Activated CD8-positive, alpha-beta memory T cell treated with anti-CD3 and anti-CD28 coated beads, Interleukin-2, amount 10 ng/mL, durations not matched to agents 7 days and 5 days (primary cell): ENCODE measurements at regions not wholly inside any gene's neighbourhood (a gene's known extent, or its start where the extent isn't known, plus 50 kb on each side); places are given as distances from the start of the nearest gene placed in this dataset.

Source experiments
- ATAC-seq: fragments of 150-1000 bp; cut with Tn5 transposase; one replicate; pipeline ENCODE4 v1.10.0; 2021; ENCODE audit warnings: moderate library complexity
- CTCF ChIA-PET: fragments of 350-600 bp; sonication (Branson Sonifier 250); formaldehyde crosslinking; loops from one replicate; lab custom pipeline; 2021; ENCODE audit warnings: antibody characterized with exemption; lab: Charles Lee
- DNase-seq: peaks from one replicate; pipeline ENCODE4 v3.0.0-alpha.2; 2020
- H3K27ac Mint-ChIP-seq: one replicate; pipeline ENCODE4 v1.8.0; 2021; ENCODE audit warnings: mild to moderate bottlenecking, mixed read lengths
- H3K27me3 Mint-ChIP-seq: one replicate; pipeline ENCODE4 v1.8.0; 2021; ENCODE audit warnings: mixed read lengths
- H3K36me3 Mint-ChIP-seq: one replicate; pipeline ENCODE4 v1.8.0; 2021; ENCODE audit warnings: mild to moderate bottlenecking, mixed read lengths
- H3K4me1 Mint-ChIP-seq: one replicate; pipeline ENCODE4 v1.8.0; 2021; ENCODE audit warnings: mixed read lengths
- H3K4me3 Mint-ChIP-seq: one replicate; pipeline ENCODE4 v1.8.0; 2021; ENCODE audit warnings: mild to moderate bottlenecking, moderate library complexity, mixed read lengths
- H3K9me3 Mint-ChIP-seq: one replicate; pipeline ENCODE4 v1.8.0; 2022; ENCODE audit warnings: low read depth, mixed read lengths

DNA sequence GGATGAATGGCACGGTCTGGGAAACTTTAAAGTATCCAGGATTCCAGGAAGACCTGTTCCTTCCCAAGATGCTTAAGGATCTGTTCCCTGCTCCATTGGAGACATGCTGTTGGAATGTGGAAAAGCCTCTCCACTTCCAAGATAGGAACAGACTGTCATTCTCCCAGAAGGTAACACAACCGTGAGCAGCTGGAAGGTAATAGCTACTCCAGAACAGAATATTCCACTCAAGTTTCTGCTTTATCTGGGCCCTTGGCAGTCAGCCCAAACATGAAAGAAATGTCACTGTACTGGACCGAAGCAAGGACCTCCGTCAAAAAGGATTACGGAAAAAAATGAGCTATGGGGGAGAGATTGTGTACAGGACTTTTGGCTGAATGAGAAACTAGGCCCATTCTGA lies 420.9 kb upstream of the NBEA start:
- no peak overlapping the region for H3K27ac Mint-ChIP-seq
- ATAC-seq: no peak
- CTCF ChIA-PET: no interaction called here
- H3K4me1 Mint-ChIP-seq: no peaks in the 10 kb centered on the region
- no peaks in the 10 kb centered on the region for H3K36me3 Mint-ChIP-seq
- no peaks in the 10 kb centered on the region for H3K27me3 Mint-ChIP-seq
- H3K4me3 Mint-ChIP-seq: no peak overlapping the region
- peaks cover 2% of the 10 kb centered on the region for H3K9me3 Mint-ChIP-seq
- DNase-seq: no peak

DNA sequence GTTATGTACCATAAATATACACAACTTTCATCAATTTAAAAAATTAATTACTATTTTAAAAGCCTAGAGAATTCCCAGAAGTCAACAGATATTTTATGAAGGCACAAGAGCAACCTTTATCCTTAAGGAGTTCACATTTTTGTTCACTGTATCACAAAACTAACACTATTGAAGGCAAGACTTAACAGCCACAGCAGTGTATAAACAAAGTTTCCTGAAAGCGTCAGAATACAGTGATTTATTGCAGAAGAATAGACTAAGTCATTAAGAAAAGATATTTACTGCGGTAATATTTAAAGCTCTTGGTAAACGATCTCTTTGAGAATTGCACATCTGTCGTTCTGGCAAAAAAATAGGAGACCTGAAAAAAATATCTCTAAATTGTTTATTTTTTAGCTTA lies 419.3 kb upstream of the NBEA start:
- ATAC-seq (no peak), DNase-seq (no peak)
- no peaks in the 10 kb centered on the region for H3K4me1 Mint-ChIP-seq
- no peaks in the 10 kb centered on the region for H3K27me3 Mint-ChIP-seq
- H3K27ac Mint-ChIP-seq: no peak overlapping the region
- H3K36me3 Mint-ChIP-seq: no peaks in the 10 kb centered on the region
- CTCF ChIA-PET: no interaction called here
- no peaks in the 10 kb centered on the region for H3K9me3 Mint-ChIP-seq
- no peak overlapping the region for H3K4me3 Mint-ChIP-seq

DNA sequence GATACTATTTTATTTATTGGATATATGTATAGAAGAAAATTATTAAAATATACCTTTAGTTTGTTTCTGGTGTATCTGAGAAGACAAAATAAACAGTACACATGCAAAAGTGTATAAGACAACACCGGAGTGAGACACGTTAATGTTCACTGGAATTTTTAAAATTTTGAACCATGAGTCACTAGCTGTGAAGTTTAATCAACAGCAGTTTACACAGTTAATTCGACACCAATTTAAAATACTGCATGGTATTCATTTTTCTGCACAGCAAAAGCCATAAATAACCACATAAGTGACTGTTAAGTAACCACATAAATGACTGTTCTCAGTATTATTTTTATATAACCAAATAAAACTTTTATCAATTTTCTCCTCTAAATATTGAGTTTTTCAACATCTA lies 418.7 kb upstream of the NBEA start:
- no peaks in the 10 kb centered on the region for H3K36me3 Mint-ChIP-seq
- CTCF ChIA-PET: no interaction called here
- ATAC-seq: no peak
- no peak overlapping the region for H3K27ac Mint-ChIP-seq
- H3K4me1 Mint-ChIP-seq: no peaks in the 10 kb centered on the region
- no peaks in the 10 kb centered on the region for H3K27me3 Mint-ChIP-seq
- no peaks in the 10 kb centered on the region for H3K9me3 Mint-ChIP-seq
- DNase-seq: no peak
- no peak overlapping the region for H3K4me3 Mint-ChIP-seq

DNA sequence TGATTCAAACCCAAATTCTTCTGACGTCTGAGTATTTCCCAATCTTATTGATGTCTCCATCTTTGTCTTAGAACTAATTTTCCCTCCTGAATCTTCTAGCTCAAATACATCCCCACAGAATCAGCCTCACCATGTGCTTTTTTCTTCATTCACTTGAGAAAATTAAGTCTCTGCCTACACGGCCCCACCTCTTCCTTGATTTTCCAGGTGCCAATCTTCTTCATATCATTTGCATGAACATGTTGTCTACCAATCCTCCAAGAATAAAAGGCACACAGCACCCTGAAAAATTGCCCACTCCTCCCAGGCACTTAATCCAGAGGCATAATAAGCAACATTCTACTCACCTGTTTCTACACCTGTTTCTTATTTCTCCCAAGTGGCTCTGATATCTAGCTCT lies 408.1 kb upstream of the NBEA start:
- Mint-ChIP-seq H3K27ac (no peak overlapping the region), H3K27me3 (no peaks in the 10 kb centered on the region), H3K4me1 (no peaks in the 10 kb centered on the region), H3K4me3 (no peak overlapping the region), H3K9me3 (peaks cover 9% of the 10 kb centered on the region), H3K36me3 (no peaks in the 10 kb centered on the region)
- ATAC-seq (no peak), DNase-seq (no peak)
- CTCF ChIA-PET: no interaction called here

DNA sequence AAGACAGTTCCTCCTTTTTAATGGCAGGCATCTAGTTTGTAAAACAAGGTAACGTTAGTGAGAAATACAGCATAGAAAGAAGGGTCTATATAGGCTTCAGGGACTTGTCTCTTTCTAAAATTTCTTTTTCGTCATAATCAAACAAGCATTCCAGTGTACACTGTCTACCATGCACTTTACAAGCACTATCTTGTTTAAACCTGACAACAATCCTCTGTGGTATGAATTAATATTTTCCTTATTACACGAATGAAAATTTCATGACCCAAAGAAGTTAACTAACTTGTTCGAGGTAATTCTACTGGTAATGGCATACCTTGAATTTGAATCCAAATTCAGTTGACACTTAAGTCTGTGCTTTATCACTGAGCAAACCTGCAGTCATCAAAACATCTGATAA lies 399.7 kb upstream of the NBEA start:
- CTCF ChIA-PET: no interaction called here
- H3K4me1 Mint-ChIP-seq: no peaks in the 10 kb centered on the region
- H3K9me3 Mint-ChIP-seq: peaks cover 2% of the 10 kb centered on the region
- ATAC-seq: no peak
- no peak overlapping the region for H3K4me3 Mint-ChIP-seq
- no peak overlapping the region for H3K27ac Mint-ChIP-seq
- DNase-seq: no peak
- H3K27me3 Mint-ChIP-seq: no peaks in the 10 kb centered on the region
- H3K36me3 Mint-ChIP-seq: no peaks in the 10 kb centered on the region

DNA sequence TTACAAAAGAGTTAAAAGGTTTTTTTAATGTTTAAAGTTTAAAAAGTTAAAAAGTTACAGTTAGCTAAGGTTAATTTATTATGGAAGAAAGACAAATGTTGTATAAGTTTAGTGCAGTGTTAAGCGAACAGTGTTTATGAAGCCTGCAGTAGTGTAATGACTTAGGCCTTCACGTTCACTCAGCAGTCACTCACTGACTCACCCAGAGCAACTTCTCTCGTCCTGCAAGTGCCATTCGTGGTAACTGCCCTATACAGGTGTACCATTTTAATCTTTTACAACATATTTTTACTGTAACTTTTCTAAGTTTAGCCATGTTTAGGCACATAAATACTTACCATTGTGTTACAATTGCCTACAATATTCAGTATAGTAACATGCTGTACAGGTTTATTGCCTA lies 398.2 kb upstream of the NBEA start:
- Mint-ChIP-seq H3K27me3 (no peaks in the 10 kb centered on the region), H3K9me3 (peaks cover 4% of the 10 kb centered on the region), H3K27ac (no peak overlapping the region), H3K4me3 (no peak overlapping the region), H3K36me3 (no peaks in the 10 kb centered on the region), H3K4me1 (no peaks in the 10 kb centered on the region)
- no peak for DNase-seq
- ATAC-seq: no peak
- CTCF ChIA-PET: no interaction called here

DNA sequence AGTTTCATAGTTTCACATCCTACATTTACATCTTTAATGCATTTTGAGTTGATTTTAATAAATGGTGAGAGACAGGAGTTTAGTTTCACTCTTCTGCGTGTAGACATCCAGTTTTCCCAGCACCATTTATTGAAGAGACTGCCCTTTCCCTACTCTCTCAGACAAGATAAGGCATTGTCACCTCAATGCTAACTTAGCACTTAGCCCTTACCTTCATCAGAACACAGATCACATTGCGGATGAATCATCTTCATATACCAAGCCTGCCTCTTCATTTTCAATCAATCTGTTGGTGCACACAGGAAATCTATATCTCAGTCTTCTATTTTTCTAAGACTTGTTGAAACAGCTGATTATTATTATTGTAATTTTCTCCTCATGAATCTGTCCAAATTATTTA lies 396.6 kb upstream of the NBEA start:
- Mint-ChIP-seq H3K4me3 (no peak overlapping the region), H3K27me3 (no peaks in the 10 kb centered on the region), H3K9me3 (peaks cover 4% of the 10 kb centered on the region), H3K27ac (no peak overlapping the region), H3K4me1 (no peaks in the 10 kb centered on the region), H3K36me3 (no peaks in the 10 kb centered on the region)
- CTCF ChIA-PET: no interaction called here
- ATAC-seq (no peak), DNase-seq (no peak)

DNA sequence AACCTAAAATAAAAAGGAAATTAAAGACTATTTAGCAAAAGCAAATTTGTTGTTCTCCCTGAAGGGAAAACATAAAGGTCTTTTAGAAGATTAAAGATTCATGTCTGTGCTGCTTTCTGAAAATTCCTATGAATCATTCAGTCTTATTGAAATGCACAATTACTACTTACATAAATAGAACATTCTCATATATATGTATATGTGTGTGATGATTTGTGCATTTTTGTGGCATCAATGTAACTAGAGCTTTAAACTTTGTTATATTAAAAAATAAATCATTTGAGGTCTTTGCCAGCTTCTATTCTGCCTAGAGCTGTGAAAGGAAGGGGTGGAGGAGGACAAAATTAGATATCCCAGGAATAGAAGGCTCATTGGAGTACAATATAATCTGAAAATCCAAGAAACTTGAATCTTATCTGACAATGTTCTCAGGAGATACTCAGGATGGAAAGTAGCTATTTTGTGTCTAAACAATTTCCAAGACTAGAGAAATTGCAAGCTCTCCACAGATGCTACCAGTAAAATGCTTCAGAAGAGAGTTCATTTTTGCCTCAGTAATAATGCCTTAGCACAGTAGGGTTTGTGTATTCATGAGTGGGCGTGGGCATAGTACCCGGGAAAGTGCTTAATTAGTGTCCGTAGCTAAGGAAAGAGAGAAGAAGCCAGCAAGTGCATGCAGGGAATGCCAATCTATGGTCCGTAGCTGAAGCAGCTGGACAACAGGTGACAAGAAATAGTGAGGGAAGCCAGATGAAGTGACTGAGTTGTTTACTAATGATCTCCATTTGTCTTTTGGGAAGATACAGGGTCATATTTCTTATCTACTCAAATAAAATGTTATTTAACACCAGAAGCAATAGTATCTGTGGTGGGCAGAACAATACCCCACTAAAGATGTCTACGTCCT lies 395.5 kb upstream of the NBEA start:
- Mint-ChIP-seq H3K4me1 (no peaks in the 10 kb centered on the region), H3K27ac (no peak overlapping the region), H3K27me3 (no peaks in the 10 kb centered on the region), H3K4me3 (no peak overlapping the region), H3K36me3 (no peaks in the 10 kb centered on the region), H3K9me3 (peaks cover 4% of the 10 kb centered on the region)
- no peak for ATAC-seq
- CTCF ChIA-PET: no interaction called here
- DNase-seq: no peak

DNA sequence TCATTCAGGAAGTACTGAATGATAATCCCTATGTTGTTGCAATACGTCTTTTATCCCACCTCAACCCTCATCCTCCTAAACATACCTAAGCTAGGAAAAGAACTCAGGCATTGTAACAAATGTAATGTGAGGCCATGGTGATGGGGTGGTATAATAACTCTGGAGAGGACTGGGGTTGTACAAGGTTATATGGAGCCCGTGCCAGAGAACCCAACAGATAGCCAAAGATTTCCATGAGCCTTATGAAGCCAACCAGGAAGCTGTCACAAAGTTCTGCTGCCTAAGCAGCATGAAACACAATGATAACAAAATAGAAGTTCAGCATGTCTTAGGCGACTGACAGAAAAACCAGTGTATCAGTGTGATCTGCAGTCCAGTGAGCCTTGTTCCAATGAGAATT lies 394.1 kb upstream of the NBEA start:
- Mint-ChIP-seq H3K36me3 (no peaks in the 10 kb centered on the region), H3K4me1 (no peaks in the 10 kb centered on the region), H3K27ac (no peak overlapping the region), H3K9me3 (peaks cover 4% of the 10 kb centered on the region), H3K27me3 (no peaks in the 10 kb centered on the region), H3K4me3 (no peak overlapping the region)
- DNase-seq: no peak
- no peak for ATAC-seq
- CTCF ChIA-PET: interaction anchor here (0.6 kb wide), 1 partner anchor 1966 kb away, joined by 3 read pairs; no protein-coding TSS in a partner anchor

DNA sequence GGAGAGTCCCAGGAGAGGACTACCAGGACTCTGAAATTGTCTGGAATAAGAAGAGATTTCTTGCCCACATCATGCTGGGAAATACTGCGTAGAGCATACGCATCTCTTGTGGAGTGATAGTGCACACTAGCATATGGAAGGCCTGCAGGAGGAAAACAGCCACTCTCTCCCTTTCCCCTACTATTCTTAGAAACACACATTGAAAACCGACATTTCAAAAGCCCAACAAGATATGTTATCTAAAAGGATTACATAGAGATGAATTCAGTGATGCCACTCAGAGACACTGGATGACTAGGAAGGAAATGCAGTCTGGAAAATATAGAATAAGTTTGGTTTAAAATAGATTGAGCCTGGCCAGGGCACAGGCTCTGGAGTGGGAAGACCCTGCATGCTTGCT lies 388.7 kb upstream of the NBEA start:
- H3K27me3 Mint-ChIP-seq: no peaks in the 10 kb centered on the region
- peaks cover 1% of the 10 kb centered on the region for H3K9me3 Mint-ChIP-seq
- CTCF ChIA-PET: no interaction called here
- H3K36me3 Mint-ChIP-seq: no peaks in the 10 kb centered on the region
- no peaks in the 10 kb centered on the region for H3K4me1 Mint-ChIP-seq
- no peak overlapping the region for H3K4me3 Mint-ChIP-seq
- DNase-seq: no peak
- H3K27ac Mint-ChIP-seq: no peak overlapping the region
- ATAC-seq: no peak

DNA sequence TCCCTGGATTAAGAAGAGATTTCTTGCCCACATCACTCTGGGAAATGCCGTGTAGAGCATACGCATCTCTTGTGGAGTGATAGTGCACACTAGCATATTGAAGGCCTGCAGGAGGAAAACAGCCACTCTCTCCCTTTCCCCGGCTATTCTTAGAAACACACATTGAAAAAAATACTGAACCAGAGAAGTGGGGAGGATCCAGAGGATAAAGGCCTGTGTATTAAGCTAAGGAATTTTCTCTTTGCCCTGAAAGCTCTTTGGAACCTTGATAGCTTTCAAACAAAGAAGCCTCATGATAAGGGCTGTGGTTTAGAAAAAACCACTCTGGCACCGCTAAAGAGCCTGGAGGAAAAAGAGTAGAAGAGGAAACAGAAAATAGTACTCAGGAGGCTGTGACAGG lies 386.1 kb upstream of the NBEA start:
- Mint-ChIP-seq H3K4me3 (no peak overlapping the region), H3K27me3 (no peaks in the 10 kb centered on the region)
- CTCF ChIA-PET: no interaction called here

DNA sequence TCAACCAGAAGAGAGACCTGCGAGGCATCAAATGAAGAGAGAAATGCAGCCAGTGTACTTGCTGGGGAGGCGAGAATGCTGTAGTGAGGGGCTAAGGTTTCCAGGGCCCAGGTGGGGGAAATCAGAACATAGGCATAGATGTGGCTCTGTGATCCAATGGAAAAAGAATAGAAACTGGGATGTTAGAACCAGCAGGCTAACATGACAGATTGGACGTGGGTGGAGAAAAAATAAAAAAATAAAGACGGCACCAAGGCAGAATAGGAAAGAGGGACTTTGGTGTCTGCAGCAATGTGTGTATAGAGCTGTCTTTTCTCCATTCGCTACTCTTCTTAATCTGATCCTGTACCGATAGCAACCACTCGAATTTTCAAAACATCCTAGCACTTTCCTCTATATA lies 381.0 kb upstream of the NBEA start:
- no peak for DNase-seq
- H3K27ac Mint-ChIP-seq: no peak overlapping the region
- peaks cover 4% of the 10 kb centered on the region for H3K9me3 Mint-ChIP-seq
- CTCF ChIA-PET: no interaction called here
- no peaks in the 10 kb centered on the region for H3K4me1 Mint-ChIP-seq
- ATAC-seq: no peak
- H3K4me3 Mint-ChIP-seq: no peak overlapping the region
- no peaks in the 10 kb centered on the region for H3K36me3 Mint-ChIP-seq
- no peaks in the 10 kb centered on the region for H3K27me3 Mint-ChIP-seq

More for the DNA sequence above, 386.1 kb upstream of the NBEA start:
- Mint-ChIP-seq H3K27ac (no peak overlapping the region), H3K36me3 (no peaks in the 10 kb centered on the region), H3K9me3 (no peaks in the 10 kb centered on the region), H3K4me1 (no peaks in the 10 kb centered on the region)
- no peak for DNase-seq
- no peak for ATAC-seq

DNA sequence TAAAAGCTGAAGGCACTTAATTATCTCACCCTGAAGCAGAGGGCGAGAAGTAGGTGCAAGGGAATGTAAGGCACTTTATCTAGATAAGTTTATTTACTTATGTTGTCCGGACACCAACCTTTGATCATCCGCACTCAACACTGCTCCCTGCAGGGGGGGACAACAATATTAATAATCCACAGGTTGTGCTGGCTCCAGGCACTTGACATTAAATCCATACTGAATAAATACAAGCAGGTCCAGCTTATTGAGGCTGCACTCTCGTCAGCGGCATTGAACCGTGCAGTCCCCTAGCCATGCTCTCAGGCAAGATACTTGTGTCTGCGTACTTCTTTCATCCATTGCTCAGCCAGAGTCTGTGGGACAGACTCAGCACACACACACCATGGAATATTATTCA lies 374.5 kb upstream of the NBEA start:
- CTCF ChIA-PET: no interaction called here
- H3K27me3 Mint-ChIP-seq: no peaks in the 10 kb centered on the region
- DNase-seq: no peak
- no peaks in the 10 kb centered on the region for H3K9me3 Mint-ChIP-seq
- H3K4me1 Mint-ChIP-seq: no peaks in the 10 kb centered on the region
- no peaks in the 10 kb centered on the region for H3K36me3 Mint-ChIP-seq
- no peak overlapping the region for H3K27ac Mint-ChIP-seq
- ATAC-seq: no peak
- no peak overlapping the region for H3K4me3 Mint-ChIP-seq

DNA sequence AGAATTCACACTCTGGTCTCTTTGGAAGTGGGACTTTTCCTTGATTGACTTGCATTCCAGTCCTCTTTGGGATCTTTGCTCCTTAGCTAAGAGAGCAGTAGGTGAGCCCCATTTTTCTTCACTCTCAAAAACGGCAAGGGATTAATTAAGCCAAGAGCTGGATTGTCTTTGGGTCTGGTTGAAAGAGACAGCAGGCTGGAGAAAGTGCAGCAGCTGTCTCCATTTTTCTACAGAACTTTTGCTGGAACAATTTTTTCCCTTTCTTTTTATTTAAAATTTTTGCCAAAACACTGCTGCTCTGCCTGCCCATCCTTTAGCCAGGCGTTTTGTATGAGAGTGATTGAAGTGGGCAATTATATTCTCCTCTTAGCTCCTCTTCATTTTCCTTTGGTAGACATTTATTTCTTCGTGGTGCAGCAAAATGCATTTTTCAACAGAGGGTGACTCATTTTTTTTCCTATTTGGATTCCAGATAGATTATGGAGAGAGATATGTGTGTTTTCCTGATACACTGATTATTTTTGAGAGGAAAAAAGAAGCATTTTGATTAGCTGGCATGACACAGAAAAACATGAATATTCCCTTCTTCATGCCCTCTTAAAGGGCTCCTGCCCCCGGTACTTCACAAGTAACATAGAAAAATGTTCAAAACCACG lies 371.2 kb upstream of the NBEA start:
- Mint-ChIP-seq H3K27ac (no peak overlapping the region), H3K36me3 (no peaks in the 10 kb centered on the region), H3K9me3 (no peaks in the 10 kb centered on the region), H3K4me3 (no peak overlapping the region), H3K4me1 (no peaks in the 10 kb centered on the region), H3K27me3 (no peaks in the 10 kb centered on the region)
- ATAC-seq: no peak
- DNase-seq: no peak
- CTCF ChIA-PET: no interaction called here
